ENCODE measurements at regions not wholly inside any gene's neighbourhood (a gene's known extent, or its start where the extent isn't known, plus 50 kb on each side); places are given as distances from the start of the nearest gene placed in this dataset.
"Not testable (repeated sequence)": the region's sequence is repeated elsewhere in the genome, so short reads cannot be mapped to it uniquely, and the experiment has no call there.

GRCh38 chr5:53263151-53263550 is 153.6 kb upstream of the MOCS2 start:
- DNase-seq (ENCODE audit: low read depth in 3 of 3, low spot score in 2 of 3): no peak

- DNase-seq (ENCODE audit: low read depth in 3 of 3, low spot score in 2 of 3): no peak
Observed at GRCh38 chr5:53265043-53265442, 155.5 kb upstream of the MOCS2 start.

- DNase-seq (ENCODE audit: low read depth in 3 of 3, low spot score in 2 of 3): not testable (repeated sequence)
Observed at GRCh38 chr5:53268241-53268640, 158.7 kb upstream of the MOCS2 start.

GRCh38 chr5:53275666-53276065 is 166.1 kb upstream of the MOCS2 start:
- no peak for DNase-seq (ENCODE audit: low read depth in 3 of 3, low spot score in 2 of 3)

GRCh38 chr5:53276825-53277224 is 167.3 kb upstream of the MOCS2 start:
- DNase-seq (ENCODE audit: low read depth in 3 of 3, low spot score in 2 of 3): no peak

- DNase-seq (ENCODE audit: low read depth in 3 of 3, low spot score in 2 of 3): no peak
Observed at GRCh38 chr5:53277491-53277890, 167.9 kb upstream of the MOCS2 start.

GRCh38 chr5:53287573-53287972 is 178.0 kb upstream of the MOCS2 start:
- DNase-seq (ENCODE audit: low read depth in 3 of 3, low spot score in 2 of 3): no peak

- DNase-seq (ENCODE audit: low read depth in 3 of 3, low spot score in 2 of 3): no peak
Observed at GRCh38 chr5:53288511-53288910, 179.0 kb upstream of the MOCS2 start.

GRCh38 chr5:53291047-53291446 is 181.5 kb upstream of the MOCS2 start:
- DNase-seq (ENCODE audit: low read depth in 3 of 3, low spot score in 2 of 3): no peak

GRCh38 chr5:53291528-53291927 is 182.0 kb upstream of the MOCS2 start:
- DNase-seq (ENCODE audit: low read depth in 3 of 3, low spot score in 2 of 3): no peak

GRCh38 chr5:53298841-53299240 is 181.6 kb upstream of the FST start:
- DNase-seq (ENCODE audit: low read depth in 3 of 3, low spot score in 2 of 3): no peak

GRCh38 chr5:53302529-53302928 is 177.9 kb upstream of the FST start:
- no peak for DNase-seq (ENCODE audit: low read depth in 3 of 3, low spot score in 2 of 3)

- DNase-seq (ENCODE audit: low read depth in 3 of 3, low spot score in 2 of 3): no peak
Observed at GRCh38 chr5:53303105-53303504, 177.3 kb upstream of the FST start.

GRCh38 chr5:53305316-53305715 is 175.1 kb upstream of the FST start:
- DNase-seq (ENCODE audit: low read depth in 3 of 3, low spot score in 2 of 3): not testable (repeated sequence)

- DNase-seq (ENCODE audit: low read depth in 3 of 3, low spot score in 2 of 3): no peak
Observed at GRCh38 chr5:53309653-53310052, 170.8 kb upstream of the FST start.

GRCh38 chr5:53311681-53312080 is 168.7 kb upstream of the FST start:
- DNase-seq (ENCODE audit: low read depth in 3 of 3, low spot score in 2 of 3): no peak

GRCh38 chr5:53313145-53313544 is 167.3 kb upstream of the FST start:
- no peak for DNase-seq (ENCODE audit: low read depth in 3 of 3, low spot score in 2 of 3)

- DNase-seq (ENCODE audit: low read depth in 3 of 3, low spot score in 2 of 3): no peak
Observed at GRCh38 chr5:53318303-53318702, 162.1 kb upstream of the FST start.

GRCh38 chr5:53319315-53319714 is 161.1 kb upstream of the FST start:
- DNase-seq (ENCODE audit: low read depth in 3 of 3, low spot score in 2 of 3): no peak

GRCh38 chr5:53321073-53321472 is 159.4 kb upstream of the FST start:
- no peak for DNase-seq (ENCODE audit: low read depth in 3 of 3, low spot score in 2 of 3)

GRCh38 chr5:53321721-53322120 is 158.7 kb upstream of the FST start:
- DNase-seq (ENCODE audit: low read depth in 3 of 3, low spot score in 2 of 3): no peak

GRCh38 chr5:53322257-53322656 is 158.2 kb upstream of the FST start:
- no peak for DNase-seq (ENCODE audit: low read depth in 3 of 3, low spot score in 2 of 3)

- DNase-seq (ENCODE audit: low read depth in 3 of 3, low spot score in 2 of 3): no peak
Observed at GRCh38 chr5:53323511-53323910, 156.9 kb upstream of the FST start.

Measured in right renal cortex interstitium (tissue), 3 donors.